ENCODE measurements at regions not wholly inside any gene's neighbourhood (a gene's known extent, or its start where the extent isn't known, plus 50 kb on each side); places are given as distances from the start of the nearest gene placed in this dataset.

DNA sequence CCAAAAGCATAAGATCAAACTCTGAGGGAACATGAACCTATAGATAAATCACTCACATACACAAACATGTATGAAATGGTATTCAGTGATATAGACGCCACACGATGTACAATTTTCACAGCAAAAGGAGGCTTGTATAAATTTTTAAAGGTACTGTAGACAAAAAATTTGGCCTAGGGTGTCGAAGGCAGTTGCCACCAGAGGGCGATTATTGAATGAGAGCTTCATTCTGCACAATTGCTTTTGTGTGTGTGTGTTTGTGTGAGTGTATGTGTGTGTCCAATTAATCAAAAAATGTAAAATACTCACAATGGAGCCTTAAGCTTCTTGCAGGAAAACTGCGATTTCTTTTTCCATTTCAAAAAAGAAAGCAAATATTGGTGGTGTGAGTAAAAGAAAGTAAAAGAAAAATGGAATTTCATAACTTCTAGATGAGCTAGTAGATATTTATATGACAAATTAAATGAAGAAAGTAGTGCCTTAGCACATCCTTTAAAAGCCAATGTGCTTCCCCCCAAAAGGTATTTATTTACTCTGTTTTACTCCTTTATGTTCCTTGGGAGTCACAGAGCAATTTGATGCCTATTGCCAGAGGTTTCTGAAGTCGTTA lies 800.1 kb downstream of the SATB2 start:
- DNase-seq, result peak; percentile 22
- TF ChIP-seq CTCF (IDR thresholded peaks at IDR 0.05), result peak; percentile 17
- H3K36me3 Mint-ChIP-seq (ENCODE audit: low read depth), result no peaks in the 10 kb centered on the region
- POLR2A ChIA-PET, result interaction anchor here (0.7 kb wide), 1 partner anchor 262 kb away, joined by 4 read pairs; no protein-coding TSS in a partner anchor
- intact Hi-C loops (cut with micrococcal nuclease), result no loop called here
- H3K27ac Mint-ChIP-seq, result no peak overlapping the region
- H3K9me3 Mint-ChIP-seq, result no peaks in the 10 kb centered on the region
- H3K27me3 Mint-ChIP-seq, result peaks cover 1% of the 10 kb centered on the region
- ATAC-seq, result no peak
- no peak overlapping the region for H3K4me3 Mint-ChIP-seq
- CTCF ChIA-PET, result no interaction called here
- no peaks in the 10 kb centered on the region for H3K4me1 Mint-ChIP-seq (ENCODE audit: low read depth)

GRCh38 chr2:198656869-198657268 lies 800.9 kb downstream of the SATB2 start:
- Mint-ChIP-seq H3K4me1 (ENCODE audit: low read depth) (no peaks in the 10 kb centered on the region), H3K36me3 (ENCODE audit: low read depth) (no peaks in the 10 kb centered on the region), H3K27ac (no peak overlapping the region), H3K9me3 (no peaks in the 10 kb centered on the region), H3K4me3 (no peak overlapping the region), H3K27me3 (peaks cover 1% of the 10 kb centered on the region)
- TF ChIP-seq CTCF (IDR thresholded peaks at IDR 0.05), result no peak
- ChIA-PET CTCF (no interaction called here), POLR2A (no interaction called here)
- intact Hi-C loops (cut with micrococcal nuclease), result no loop called here
- no peak for ATAC-seq
- DNase-seq, result no peak

- peaks cover 1% of the 10 kb centered on the region for H3K27me3 Mint-ChIP-seq
- intact Hi-C loops (cut with micrococcal nuclease), result no loop called here
- ChIA-PET POLR2A (interaction anchor here (0.7 kb wide), 1 partner anchor 185 kb away, joined by 3 read pairs; no protein-coding TSS in a partner anchor), CTCF (no interaction called here)
- no peak for ATAC-seq
- no peak for DNase-seq
- no peaks in the 10 kb centered on the region for H3K4me1 Mint-ChIP-seq (ENCODE audit: low read depth)
- no peak overlapping the region for H3K27ac Mint-ChIP-seq
- no peaks in the 10 kb centered on the region for H3K36me3 Mint-ChIP-seq (ENCODE audit: low read depth)
- TF ChIP-seq CTCF (IDR thresholded peaks at IDR 0.05), result no peak
- no peaks in the 10 kb centered on the region for H3K9me3 Mint-ChIP-seq
- H3K4me3 Mint-ChIP-seq, result no peak overlapping the region
These were observed 803.1 kb downstream of the SATB2 start for GRCh38 chr2:198654646-198655045.

DNA sequence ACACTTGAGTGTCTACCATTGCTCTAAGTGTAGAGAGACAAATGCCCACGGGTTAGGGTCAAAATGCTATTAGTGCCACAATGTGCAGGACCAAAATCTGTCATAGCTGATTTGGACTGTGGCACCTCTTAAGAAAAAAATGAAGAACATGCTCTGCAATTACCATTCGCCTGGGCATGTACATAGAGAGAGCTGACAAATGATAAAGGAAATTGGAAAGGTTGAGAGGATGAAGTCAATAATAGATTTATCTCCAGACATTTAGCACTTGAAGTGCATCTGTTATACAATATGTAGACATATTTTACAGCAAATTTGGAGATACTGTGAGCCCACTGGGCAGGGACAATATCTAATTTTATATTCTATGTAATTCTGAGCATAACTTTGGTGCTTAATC lies 804.4 kb downstream of the SATB2 start:
- ChIA-PET CTCF (no interaction called here), POLR2A (no interaction called here)
- H3K27me3 Mint-ChIP-seq, result peaks cover 1% of the 10 kb centered on the region
- no peak for TF ChIP-seq CTCF (IDR thresholded peaks at IDR 0.05)
- H3K36me3 Mint-ChIP-seq (ENCODE audit: low read depth), result no peaks in the 10 kb centered on the region
- ATAC-seq, result no peak
- no peaks in the 10 kb centered on the region for H3K4me1 Mint-ChIP-seq (ENCODE audit: low read depth)
- H3K4me3 Mint-ChIP-seq, result no peak overlapping the region
- H3K27ac Mint-ChIP-seq, result no peak overlapping the region
- no peaks in the 10 kb centered on the region for H3K9me3 Mint-ChIP-seq
- intact Hi-C loops (cut with micrococcal nuclease), result no loop called here
- no peak for DNase-seq

GRCh38 chr2:198652461-198652860 lies 805.3 kb downstream of the SATB2 start:
- Mint-ChIP-seq H3K36me3 (ENCODE audit: low read depth) (no peaks in the 10 kb centered on the region), H3K4me1 (ENCODE audit: low read depth) (no peaks in the 10 kb centered on the region), H3K27me3 (peaks cover 1% of the 10 kb centered on the region), H3K27ac (no peak overlapping the region), H3K9me3 (no peaks in the 10 kb centered on the region), H3K4me3 (no peak overlapping the region)
- ATAC-seq (no peak), DNase-seq (no peak)
- POLR2A ChIA-PET, result no interaction called here
- no peak for TF ChIP-seq CTCF (IDR thresholded peaks at IDR 0.05)
- CTCF ChIA-PET, result no interaction called here
- intact Hi-C loops (cut with micrococcal nuclease), result no loop called here

Data from activated CD8-positive, alpha-beta T cell treated with anti-CD3 and anti-CD28 coated beads for 36 hours (primary cell).